Peyer's patch (tissue), 4 donors: ENCODE measurements at regions not wholly inside any gene's neighbourhood (a gene's known extent, or its start where the extent isn't known, plus 50 kb on each side); places are given as distances from the start of the nearest gene placed in this dataset.

Source experiments
- CTCF ChIP-seq, 6 experiments: fragments of 450-650 bp in 4 of 6; fragments of 200-600 bp in 2 of 6; sonication (generic) in 1 of 6; IDR thresholded peaks; one replicate each; pipeline ENCODE4 v1.5.1; 2017 to 2019; ENCODE audit warnings: antibody characterized with exemption in 6 of 6, mild to moderate bottlenecking in 3 of 6, moderate library complexity in 1 of 6
- POLR2A ChIP-seq, 2 donors: fragments of 450-650 bp; IDR thresholded peaks; one replicate each; pipeline ENCODE4 v1.5.1; 2017; ENCODE audit warnings: antibody characterized with exemption in 2 of 2, mild to moderate bottlenecking in 2 of 2, moderate library complexity in 2 of 2

GRCh38 chr7:68720697-68721096 is 877.6 kb upstream of the AUTS2 start:
- no peak for TF ChIP-seq POLR2A (IDR thresholded peaks at IDR 0.05)
- no peak for TF ChIP-seq CTCF (IDR thresholded peaks at IDR 0.05)
